MCF 10A (cell line): ENCODE measurements at regions not wholly inside any gene's neighbourhood (a gene's known extent, or its start where the extent isn't known, plus 50 kb on each side); places are given as distances from the start of the nearest gene placed in this dataset.

Experiments used
- BruUV-seq: library from RNA; stranded (reverse); fragments of 400-500 nt; replicated peaks from 2 replicates; lab custom pipeline; 2021; lab: Mats Ljungman, UMichigan
- CTCF ChIA-PET: fragments of 300-600 bp; sonication (Branson Sonifier 250); formaldehyde crosslinking; extraction: SDS; loops from one replicate; lab custom pipeline; 2021; ENCODE audit warnings: antibody characterized with exemption, inconsistent platforms; lab: Yijun Ruan, JAX
- POLR2A ChIA-PET: fragments of 300-600, 350-650 bp; sonication (Branson Sonifier 250); formaldehyde crosslinking; extraction: SDS; loops from one replicate; lab custom pipeline; 2020; ENCODE audit warnings: antibody characterized with exemption, inconsistent platforms; lab: Yijun Ruan, JAX
- DNase-seq: peaks from one replicate; pipeline ENCODE4 v3.0.0-alpha.2; 2018; ENCODE audit not compliant: unreplicated experiment
- H3K27ac Mint-ChIP-seq: one replicate; pipeline ENCODE4 v1.8.0; 2022; ENCODE audit warnings: mild to moderate bottlenecking, low read depth, mixed read lengths; ENCODE audit not compliant: unreplicated experiment
- H3K27me3 Mint-ChIP-seq: one replicate; pipeline ENCODE4 v1.8.0; 2022; ENCODE audit warnings: mixed read lengths; ENCODE audit not compliant: insufficient read depth, unreplicated experiment
- H3K36me3 Mint-ChIP-seq: one replicate; pipeline ENCODE4 v1.8.0; 2022; ENCODE audit warnings: mild to moderate bottlenecking, moderate library complexity, mixed read lengths; ENCODE audit not compliant: insufficient read depth, unreplicated experiment
- H3K4me1 Mint-ChIP-seq: one replicate; pipeline ENCODE4 v1.8.0; 2022; ENCODE audit warnings: mixed read lengths; ENCODE audit not compliant: insufficient read depth, unreplicated experiment
- H3K4me3 Mint-ChIP-seq: one replicate; pipeline ENCODE4 v1.8.0; 2022; ENCODE audit warnings: mild to moderate bottlenecking, moderate library complexity, mixed read lengths; ENCODE audit not compliant: unreplicated experiment
- H3K9me3 Mint-ChIP-seq: one replicate; pipeline ENCODE4 v1.8.0; 2022; ENCODE audit warnings: mixed read lengths; ENCODE audit not compliant: unreplicated experiment
- CTCF ChIP-seq: fragments of 200-600 bp; IDR thresholded peaks from one replicate; pipeline ENCODE4 v1.8.0; 2022; ENCODE audit warnings: antibody characterized with exemption, mild to moderate bottlenecking; ENCODE audit not compliant: unreplicated experiment
- intact Hi-C: fragments of 100-400 bp; cut with micrococcal nuclease; formaldehyde crosslinking; loops from 2 replicates; pipeline ENCODE4 v1.14.1; 2022

GRCh38 chr15:93800805-93801204 is 430.6 kb upstream of the MCTP2 start:
- Mint-ChIP-seq H3K4me1 (peaks cover 9% of the 10 kb centered on the region), H3K27me3 (no peaks in the 10 kb centered on the region), H3K4me3 (no peak overlapping the region), H3K27ac (no peak overlapping the region), H3K9me3 (no peaks in the 10 kb centered on the region), H3K36me3 (no peaks in the 10 kb centered on the region)
- intact Hi-C loops: no loop called here
- no TSS peak for BruUV-seq
- TF ChIP-seq CTCF: no peak
- CTCF ChIA-PET: interaction anchor here (0.6 to 0.7 kb wide), 4 partner anchors 23 to 192 kb away, joined by 3 read pairs; no protein-coding TSS in a partner anchor
- no peak for DNase-seq
- POLR2A ChIA-PET: no interaction called here

- Mint-ChIP-seq H3K36me3 (no peaks in the 10 kb centered on the region), H3K4me1 (no peaks in the 10 kb centered on the region), H3K27me3 (no peaks in the 10 kb centered on the region), H3K9me3 (peaks cover 6% of the 10 kb centered on the region), H3K4me3 (no peak overlapping the region), H3K27ac (no peak overlapping the region)
- ChIA-PET CTCF (interaction anchor here (0.6 to 1.5 kb wide), 3 partner anchors 138 to 701 kb away, joined by 3 read pairs; no protein-coding TSS in a partner anchor), POLR2A (interaction anchor here (0.6 to 0.7 kb wide), 2 partner anchors 525 to 588 kb away, joined by 3 read pairs; no protein-coding TSS in a partner anchor)
- no peak for DNase-seq
- no peak for TF ChIP-seq CTCF
- intact Hi-C loops: no loop called here
- BruUV-seq: no TSS peak
Measured at GRCh38 chr15:93789441-93789840, 441.9 kb upstream of the MCTP2 start.

GRCh38 chr15:93780073-93780472 is 451.3 kb upstream of the MCTP2 start:
- Mint-ChIP-seq H3K27me3 (no peaks in the 10 kb centered on the region), H3K4me3 (no peak overlapping the region), H3K9me3 (no peaks in the 10 kb centered on the region), H3K36me3 (no peaks in the 10 kb centered on the region), H3K4me1 (no peaks in the 10 kb centered on the region), H3K27ac (no peak overlapping the region)
- no peak for DNase-seq
- POLR2A ChIA-PET: no interaction called here
- TF ChIP-seq CTCF: no peak
- CTCF ChIA-PET: interaction anchor here (0.6 kb wide), 1 partner anchor 201 kb away, joined by 3 read pairs; no protein-coding TSS in a partner anchor
- BruUV-seq: no TSS peak
- intact Hi-C loops: no loop called here

GRCh38 chr15:93779341-93779740 is 452.0 kb upstream of the MCTP2 start:
- Mint-ChIP-seq H3K36me3 (no peaks in the 10 kb centered on the region), H3K9me3 (no peaks in the 10 kb centered on the region), H3K4me3 (no peak overlapping the region), H3K27me3 (no peaks in the 10 kb centered on the region), H3K4me1 (no peaks in the 10 kb centered on the region), H3K27ac (no peak overlapping the region)
- TF ChIP-seq CTCF: no peak
- peak; percentile 17 for DNase-seq
- BruUV-seq: no TSS peak
- ChIA-PET POLR2A (no interaction called here), CTCF (interaction anchor here (0.6 kb wide), 1 partner anchor 319 kb away, joined by 3 read pairs; no protein-coding TSS in a partner anchor)
- intact Hi-C loops: no loop called here
